WTC11 (cell line): ENCODE measurements at regions not wholly inside any gene's neighbourhood (a gene's known extent, or its start where the extent isn't known, plus 50 kb on each side); places are given as distances from the start of the nearest gene placed in this dataset.

ENCODE experiments used
- ATAC-seq: fragments of 200-7000 bp; cut with Tn5 transposase; 2 replicates; pipeline ENCODE4 v1.10.0; 2021; ENCODE audit warnings: mild to moderate bottlenecking, moderate library complexity
- CTCF ChIA-PET: fragments of 300-600 bp; sonication (Branson Sonifier 250); formaldehyde crosslinking; loops from one replicate; lab custom pipeline; 2021; ENCODE audit warnings: antibody characterized with exemption; lab: Charles Lee
- POLR2A ChIA-PET: fragments of 350-600 bp; sonication (Branson Sonifier 250); formaldehyde crosslinking; loops from one replicate; lab custom pipeline; 2021; ENCODE audit warnings: antibody characterized with exemption; lab: Charles Lee
- DNase-seq: peaks from one replicate; pipeline ENCODE4 v3.0.0; 2021; ENCODE audit warnings: low spot score
- H3K27ac Mint-ChIP-seq: 2 replicates; pipeline ENCODE4 v1.8.0; 2021; ENCODE audit warnings: mixed read lengths
- H3K27me3 Mint-ChIP-seq: 2 replicates; pipeline ENCODE4 v1.8.0; 2021; ENCODE audit warnings: low read depth, mild to moderate bottlenecking, moderate library complexity, mixed read lengths
- H3K36me3 Mint-ChIP-seq: 2 replicates; pipeline ENCODE4 v1.8.0; 2021; ENCODE audit warnings: mixed read lengths
- H3K4me1 Mint-ChIP-seq: 2 replicates; pipeline ENCODE4 v1.8.0; 2022; ENCODE audit warnings: mixed read lengths
- H3K4me3 Mint-ChIP-seq: 2 replicates; pipeline ENCODE4 v1.8.0; 2021; ENCODE audit warnings: mild to moderate bottlenecking, moderate library complexity, mixed read lengths
- H3K9me3 Mint-ChIP-seq: 2 replicates; pipeline ENCODE4 v1.8.0; 2021; ENCODE audit warnings: mixed read lengths
- AR ChIP-seq: fragments of 250-450 bp; sonication (Bioruptor Pico); IDR thresholded peaks from 2 replicates; pipeline ENCODE4 v1.9.0; 2021; ENCODE audit warnings: mild to moderate bottlenecking
- CREM ChIP-seq: sonication (generic); formaldehyde crosslinking; IDR thresholded peaks from 2 replicates; pipeline ENCODE4 v1.8.1; 2022; ENCODE audit warnings: mild to moderate bottlenecking, missing genetic modification reagents, moderate library complexity
- EMX1 ChIP-seq: fragments of 250-450 bp; sonication (Bioruptor Pico); IDR thresholded peaks from 2 replicates; pipeline ENCODE4 v1.8.0; 2021; ENCODE audit warnings: mild to moderate bottlenecking
- ERG ChIP-seq: fragments of 250-450 bp; sonication (Bioruptor Pico); IDR thresholded peaks from 2 replicates; pipeline ENCODE4 v1.8.0; 2021; ENCODE audit warnings: mild to moderate bottlenecking
- ETV6 ChIP-seq: sonication (generic); formaldehyde crosslinking; IDR thresholded peaks from 2 replicates; pipeline ENCODE4 v1.8.1; 2022; ENCODE audit warnings: mild to moderate bottlenecking, missing genetic modification reagents
- FOXJ3 ChIP-seq: sonication (generic); formaldehyde crosslinking; IDR thresholded peaks from 2 replicates; pipeline ENCODE4 v1.9.0; 2021; ENCODE audit warnings: missing genetic modification reagents, mild to moderate bottlenecking, borderline replicate concordance
- GTF2I ChIP-seq: fragments of 250-450 bp; sonication (Bioruptor Pico); conservative IDR thresholded peaks from 2 replicates; pipeline ENCODE4 v1.4.0; 2021; ENCODE audit warnings: mild to moderate bottlenecking
- IRF1 ChIP-seq: sonication (generic); formaldehyde crosslinking; IDR thresholded peaks from 2 replicates; pipeline ENCODE4 v1.8.0; 2023; ENCODE audit warnings: missing genetic modification reagents
- IRF2 ChIP-seq: sonication (generic); formaldehyde crosslinking; IDR thresholded peaks from 2 replicates; pipeline ENCODE4 v1.8.0; 2022; ENCODE audit warnings: low read depth, missing genetic modification reagents, borderline replicate concordance
- NR3C1 ChIP-seq: sonication (generic); formaldehyde crosslinking; conservative IDR thresholded peaks from 2 replicates; pipeline ENCODE4 v1.8.1; 2023; ENCODE audit warnings: low read depth, mild to moderate bottlenecking, missing genetic modification reagents
- SP1 ChIP-seq: sonication (generic); formaldehyde crosslinking; conservative IDR thresholded peaks from 2 replicates; pipeline ENCODE4 v1.8.1; 2022; ENCODE audit warnings: missing genetic modification reagents
- ZNF396 ChIP-seq: fragments of 250-450 bp; sonication (Bioruptor Pico); IDR thresholded peaks from 2 replicates; pipeline ENCODE4 v1.8.0; 2021; ENCODE audit warnings: mild to moderate bottlenecking, moderate library complexity, borderline replicate concordance
- ZNF423 ChIP-seq: fragments of 250-450 bp; sonication (Bioruptor Pico); IDR thresholded peaks from 2 replicates; pipeline ENCODE4 v2.1.2; 2022; ENCODE audit warnings: mild to moderate bottlenecking, moderate library complexity
- ZSCAN18 ChIP-seq: fragments of 250-450 bp; sonication (Bioruptor Pico); IDR thresholded peaks from 2 replicates; pipeline ENCODE4 v2.1.2; 2022; ENCODE audit warnings: mild to moderate bottlenecking, moderate library complexity
- TF ChIP-seq, protein P1 (sequence below): sonication (generic); formaldehyde crosslinking; IDR thresholded peaks from 2 replicates; pipeline ENCODE4 v1.8.1; 2023; ENCODE audit warnings: mild to moderate bottlenecking, missing genetic modification reagents
- TF ChIP-seq, protein P2 (sequence below): sonication (generic); formaldehyde crosslinking; IDR thresholded peaks from 2 replicates; pipeline ENCODE4 v1.8.1; 2022; ENCODE audit warnings: low read depth, mild to moderate bottlenecking, moderate library complexity, missing genetic modification reagents, borderline replicate concordance
- TF ChIP-seq, protein P3 (sequence below): sonication (generic); formaldehyde crosslinking; IDR thresholded peaks from 2 replicates; pipeline ENCODE4 v1.8.0; 2022; ENCODE audit warnings: mild to moderate bottlenecking, missing genetic modification reagents
- TF ChIP-seq, protein P4 (sequence below): sonication (generic); formaldehyde crosslinking; IDR thresholded peaks from 2 replicates; pipeline ENCODE4 v1.8.1; 2022; ENCODE audit warnings: mild to moderate bottlenecking, missing genetic modification reagents, moderate library complexity, borderline replicate concordance
- TF ChIP-seq, protein P5 (sequence below): fragments of 200-600 bp; IDR thresholded peaks from 2 replicates; pipeline ENCODE4 v1.8.0; 2022; ENCODE audit warnings: antibody characterized with exemption

- TF ChIP-seq, protein P1, sequence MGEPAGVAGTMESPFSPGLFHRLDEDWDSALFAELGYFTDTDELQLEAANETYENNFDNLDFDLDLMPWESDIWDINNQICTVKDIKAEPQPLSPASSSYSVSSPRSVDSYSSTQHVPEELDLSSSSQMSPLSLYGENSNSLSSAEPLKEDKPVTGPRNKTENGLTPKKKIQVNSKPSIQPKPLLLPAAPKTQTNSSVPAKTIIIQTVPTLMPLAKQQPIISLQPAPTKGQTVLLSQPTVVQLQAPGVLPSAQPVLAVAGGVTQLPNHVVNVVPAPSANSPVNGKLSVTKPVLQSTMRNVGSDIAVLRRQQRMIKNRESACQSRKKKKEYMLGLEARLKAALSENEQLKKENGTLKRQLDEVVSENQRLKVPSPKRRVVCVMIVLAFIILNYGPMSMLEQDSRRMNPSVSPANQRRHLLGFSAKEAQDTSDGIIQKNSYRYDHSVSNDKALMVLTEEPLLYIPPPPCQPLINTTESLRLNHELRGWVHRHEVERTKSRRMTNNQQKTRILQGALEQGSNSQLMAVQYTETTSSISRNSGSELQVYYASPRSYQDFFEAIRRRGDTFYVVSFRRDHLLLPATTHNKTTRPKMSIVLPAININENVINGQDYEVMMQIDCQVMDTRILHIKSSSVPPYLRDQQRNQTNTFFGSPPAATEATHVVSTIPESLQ (CRISPR knock-in tag) = no peak
- TF ChIP-seq NR3C1 (no peak), CREM (CRISPR knock-in tag) (no peak), GTF2I (CRISPR knock-in tag) (no peak), ETV6 (CRISPR knock-in tag) (no peak), EMX1 (CRISPR knock-in tag) (no peak), ZSCAN18 (CRISPR knock-in tag) (no peak), FOXJ3 (CRISPR knock-in tag) (no peak)
- TF ChIP-seq, protein P2, sequence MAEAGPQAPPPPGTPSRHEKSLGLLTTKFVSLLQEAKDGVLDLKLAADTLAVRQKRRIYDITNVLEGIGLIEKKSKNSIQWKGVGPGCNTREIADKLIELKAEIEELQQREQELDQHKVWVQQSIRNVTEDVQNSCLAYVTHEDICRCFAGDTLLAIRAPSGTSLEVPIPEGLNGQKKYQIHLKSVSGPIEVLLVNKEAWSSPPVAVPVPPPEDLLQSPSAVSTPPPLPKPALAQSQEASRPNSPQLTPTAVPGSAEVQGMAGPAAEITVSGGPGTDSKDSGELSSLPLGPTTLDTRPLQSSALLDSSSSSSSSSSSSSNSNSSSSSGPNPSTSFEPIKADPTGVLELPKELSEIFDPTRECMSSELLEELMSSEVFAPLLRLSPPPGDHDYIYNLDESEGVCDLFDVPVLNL (CRISPR knock-in tag) = no peak
Measured at GRCh38 chr5:72654231-72654630, 147.0 kb upstream of the ZNF366 start (continued).

DNA sequence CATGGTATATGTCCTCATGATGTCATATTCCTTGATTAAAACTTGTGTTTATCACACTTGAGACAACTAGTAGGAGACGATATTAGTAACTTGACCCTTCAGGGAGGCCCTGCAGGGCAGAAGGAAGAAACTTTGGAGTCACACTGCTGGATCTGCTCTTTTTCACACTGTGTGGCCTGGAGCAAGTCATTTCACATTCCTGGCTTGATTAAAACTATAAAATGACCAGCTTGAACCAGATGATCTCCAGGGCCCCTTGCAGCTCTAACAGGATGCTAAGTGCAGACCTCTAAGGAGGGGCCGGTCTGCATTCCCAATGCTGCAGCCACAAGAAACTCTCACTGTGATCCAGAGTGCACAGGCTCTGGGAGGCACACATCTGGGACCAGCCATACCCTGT lies 146.4 kb upstream of the ZNF366 start:
- Mint-ChIP-seq H3K27ac (no peak overlapping the region), H3K36me3 (no peaks in the 10 kb centered on the region), H3K4me3 (no peak overlapping the region), H3K9me3 (no peaks in the 10 kb centered on the region), H3K4me1 (peaks cover 17% of the 10 kb centered on the region), H3K27me3 (peaks cover 3% of the 10 kb centered on the region; the same call in 1 of the 2 replicates)
- ATAC-seq (peak; percentile 51), DNase-seq (no peak)
- CTCF ChIA-PET = no interaction called here
- POLR2A ChIA-PET = no interaction called here
- TF ChIP-seq, protein P3, sequence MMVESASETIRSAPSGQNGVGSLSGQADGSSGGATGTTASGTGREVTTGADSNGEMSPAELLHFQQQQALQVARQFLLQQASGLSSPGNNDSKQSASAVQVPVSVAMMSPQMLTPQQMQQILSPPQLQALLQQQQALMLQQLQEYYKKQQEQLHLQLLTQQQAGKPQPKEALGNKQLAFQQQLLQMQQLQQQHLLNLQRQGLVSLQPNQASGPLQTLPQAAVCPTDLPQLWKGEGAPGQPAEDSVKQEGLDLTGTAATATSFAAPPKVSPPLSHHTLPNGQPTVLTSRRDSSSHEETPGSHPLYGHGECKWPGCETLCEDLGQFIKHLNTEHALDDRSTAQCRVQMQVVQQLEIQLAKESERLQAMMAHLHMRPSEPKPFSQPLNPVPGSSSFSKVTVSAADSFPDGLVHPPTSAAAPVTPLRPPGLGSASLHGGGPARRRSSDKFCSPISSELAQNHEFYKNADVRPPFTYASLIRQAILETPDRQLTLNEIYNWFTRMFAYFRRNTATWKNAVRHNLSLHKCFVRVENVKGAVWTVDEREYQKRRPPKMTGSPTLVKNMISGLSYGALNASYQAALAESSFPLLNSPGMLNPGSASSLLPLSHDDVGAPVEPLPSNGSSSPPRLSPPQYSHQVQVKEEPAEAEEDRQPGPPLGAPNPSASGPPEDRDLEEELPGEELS (CRISPR knock-in tag) = no peak
- no peak for TF ChIP-seq ZNF423 (CRISPR knock-in tag)
- no peak for TF ChIP-seq IRF1 (CRISPR knock-in tag)
- TF ChIP-seq, protein P4, sequence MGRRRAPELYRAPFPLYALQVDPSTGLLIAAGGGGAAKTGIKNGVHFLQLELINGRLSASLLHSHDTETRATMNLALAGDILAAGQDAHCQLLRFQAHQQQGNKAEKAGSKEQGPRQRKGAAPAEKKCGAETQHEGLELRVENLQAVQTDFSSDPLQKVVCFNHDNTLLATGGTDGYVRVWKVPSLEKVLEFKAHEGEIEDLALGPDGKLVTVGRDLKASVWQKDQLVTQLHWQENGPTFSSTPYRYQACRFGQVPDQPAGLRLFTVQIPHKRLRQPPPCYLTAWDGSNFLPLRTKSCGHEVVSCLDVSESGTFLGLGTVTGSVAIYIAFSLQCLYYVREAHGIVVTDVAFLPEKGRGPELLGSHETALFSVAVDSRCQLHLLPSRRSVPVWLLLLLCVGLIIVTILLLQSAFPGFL (CRISPR knock-in tag) = no peak
- TF ChIP-seq, protein P5, sequence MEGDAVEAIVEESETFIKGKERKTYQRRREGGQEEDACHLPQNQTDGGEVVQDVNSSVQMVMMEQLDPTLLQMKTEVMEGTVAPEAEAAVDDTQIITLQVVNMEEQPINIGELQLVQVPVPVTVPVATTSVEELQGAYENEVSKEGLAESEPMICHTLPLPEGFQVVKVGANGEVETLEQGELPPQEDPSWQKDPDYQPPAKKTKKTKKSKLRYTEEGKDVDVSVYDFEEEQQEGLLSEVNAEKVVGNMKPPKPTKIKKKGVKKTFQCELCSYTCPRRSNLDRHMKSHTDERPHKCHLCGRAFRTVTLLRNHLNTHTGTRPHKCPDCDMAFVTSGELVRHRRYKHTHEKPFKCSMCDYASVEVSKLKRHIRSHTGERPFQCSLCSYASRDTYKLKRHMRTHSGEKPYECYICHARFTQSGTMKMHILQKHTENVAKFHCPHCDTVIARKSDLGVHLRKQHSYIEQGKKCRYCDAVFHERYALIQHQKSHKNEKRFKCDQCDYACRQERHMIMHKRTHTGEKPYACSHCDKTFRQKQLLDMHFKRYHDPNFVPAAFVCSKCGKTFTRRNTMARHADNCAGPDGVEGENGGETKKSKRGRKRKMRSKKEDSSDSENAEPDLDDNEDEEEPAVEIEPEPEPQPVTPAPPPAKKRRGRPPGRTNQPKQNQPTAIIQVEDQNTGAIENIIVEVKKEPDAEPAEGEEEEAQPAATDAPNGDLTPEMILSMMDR = no peak
- no peak for TF ChIP-seq IRF2 (CRISPR knock-in tag)
- TF ChIP-seq AR (CRISPR knock-in tag) = no peak
- TF ChIP-seq, protein P1 (CRISPR knock-in tag) = no peak
- no peak for TF ChIP-seq ERG (CRISPR knock-in tag)
- no peak for TF ChIP-seq SP1 (CRISPR knock-in tag)
- TF ChIP-seq ZNF396 (CRISPR knock-in tag) = no peak
